ENCODE measurements at regions not wholly inside any gene's neighbourhood (a gene's known extent, or its start where the extent isn't known, plus 50 kb on each side); places are given as distances from the start of the nearest gene placed in this dataset.

DNA sequence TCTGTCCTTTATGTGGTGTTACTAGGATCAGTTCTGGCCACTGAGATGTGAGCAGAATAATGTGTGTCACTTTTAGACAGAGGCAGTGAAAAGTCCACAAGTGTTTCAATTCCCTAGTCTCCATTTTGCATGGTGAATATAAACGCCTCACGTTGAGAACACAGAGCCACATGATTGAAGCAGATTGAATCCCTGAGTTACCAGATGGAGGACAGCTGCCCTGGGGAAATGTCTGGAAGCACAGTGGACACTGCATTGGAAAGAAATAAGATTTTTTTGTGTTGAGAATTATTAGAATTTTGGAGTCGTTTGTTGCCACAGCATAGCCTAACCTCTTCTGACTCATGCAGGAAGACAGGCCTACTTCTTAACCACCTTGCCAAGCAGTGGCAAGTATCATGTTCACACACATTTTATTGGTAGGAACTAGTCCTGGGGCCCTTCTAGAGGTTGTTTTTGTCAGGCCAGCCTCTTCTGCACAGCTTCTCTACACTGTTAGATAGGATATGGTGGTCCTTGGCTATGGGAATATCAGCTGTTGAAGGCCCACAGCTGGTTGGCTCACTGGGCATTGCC, 188.6 kb downstream of the TMEM182 start:
- no peaks in the 10 kb centered on the region for H3K36me3 ChIP-seq (ENCODE audit: insufficient read depth, low read length)
- no peaks in the 10 kb centered on the region for H3F3A ChIP-seq (ENCODE audit: insufficient read depth, low read length, poor library complexity, severe bottlenecking)
- no peak overlapping the region for H3K27ac ChIP-seq (ENCODE audit: low read length)
- H3K9me2 ChIP-seq (ENCODE audit: insufficient read depth, low read length), result no peaks in the 10 kb centered on the region
- no peak overlapping the region for H3K4me3 ChIP-seq (ENCODE audit: low read length)
- no peak overlapping the region for H3K4me2 ChIP-seq (ENCODE audit: low read length)
- H3K9me3 ChIP-seq (ENCODE audit: low read length), result no peaks in the 10 kb centered on the region
- H3K79me2 ChIP-seq (replicated peaks; ENCODE audit: insufficient read depth, low read length), result no peaks in the 10 kb centered on the region
- no peaks in the 10 kb centered on the region for H3K27me3 ChIP-seq (ENCODE audit: insufficient read depth, low read depth, low read length)
- TF ChIP-seq EZH2 (IDR thresholded peaks at IDR 0.05; ENCODE audit: borderline replicate concordance, insufficient read depth, low read length, poor library complexity, severe bottlenecking), result no peak
- no peak for TF ChIP-seq EP300 (conservative IDR thresholded peaks at IDR 0.05; ENCODE audit: poor library complexity, severe bottlenecking)
- no peak for TF ChIP-seq MXI1 (conservative IDR thresholded peaks at IDR 0.05; ENCODE audit: poor library complexity, severe bottlenecking)
- no peak overlapping the region for H3K9ac ChIP-seq (ENCODE audit: low read length)
- H4K20me1 ChIP-seq (ENCODE audit: insufficient read depth), result no peaks in the 10 kb centered on the region
- H2AFZ ChIP-seq (ENCODE audit: low read depth, low read length), result no peak overlapping the region

- Histone ChIP-seq H3K9ac (ENCODE audit: low read length) (no peak overlapping the region), H3K9me2 (ENCODE audit: insufficient read depth, low read length) (no peaks in the 10 kb centered on the region), H3K36me3 (ENCODE audit: insufficient read depth, low read length) (no peaks in the 10 kb centered on the region), H3K4me2 (ENCODE audit: low read length) (no peak overlapping the region), H4K20me1 (ENCODE audit: insufficient read depth) (no peaks in the 10 kb centered on the region), H3K9me3 (ENCODE audit: low read length) (no peaks in the 10 kb centered on the region), H3K4me3 (ENCODE audit: low read length) (no peak overlapping the region), H3K27ac (ENCODE audit: low read length) (no peak overlapping the region), H3K79me2 (replicated peaks; ENCODE audit: insufficient read depth, low read length) (no peaks in the 10 kb centered on the region), H3F3A (ENCODE audit: insufficient read depth, low read length, poor library complexity, severe bottlenecking) (no peaks in the 10 kb centered on the region), H3K27me3 (ENCODE audit: insufficient read depth, low read depth, low read length) (no peaks in the 10 kb centered on the region), H2AFZ (ENCODE audit: low read depth, low read length) (no peak overlapping the region)
- no peak for TF ChIP-seq CTCF (IDR thresholded peaks at IDR 0.05; ENCODE audit: poor library complexity, severe bottlenecking)
- TF ChIP-seq REST (IDR thresholded peaks at IDR 0.05; ENCODE audit: borderline replicate concordance), result no peak
- TF ChIP-seq EZH2 (IDR thresholded peaks at IDR 0.05; ENCODE audit: borderline replicate concordance, insufficient read depth, low read length, poor library complexity, severe bottlenecking), result no peak
- TF ChIP-seq POLR2AphosphoS5 (IDR thresholded peaks at IDR 0.05), result no peak
- no peak for TF ChIP-seq RAD21 (conservative IDR thresholded peaks at IDR 0.05)
- no peak for TF ChIP-seq EP300 (conservative IDR thresholded peaks at IDR 0.05; ENCODE audit: poor library complexity, severe bottlenecking)
- TF ChIP-seq TAF1 (IDR thresholded peaks at IDR 0.05; ENCODE audit: low read depth), result no peak
- no peak for TF ChIP-seq MXI1 (conservative IDR thresholded peaks at IDR 0.05; ENCODE audit: poor library complexity, severe bottlenecking)
- no peak for TF ChIP-seq SMC3 (conservative IDR thresholded peaks at IDR 0.05; ENCODE audit: poor library complexity)
Observed at GRCh38 chr2:102951249-102951648, 189.4 kb downstream of the TMEM182 start.

All from neural cell (in vitro differentiated cells).